DMS114 treated with DMSO at 0.1 percent for 48 hours (cell line): ENCODE measurements at regions not wholly inside any gene's neighbourhood (a gene's known extent, or its start where the extent isn't known, plus 50 kb on each side); places are given as distances from the start of the nearest gene placed in this dataset.

Source experiments
- DNase-seq: peaks from one replicate; lab custom pipeline; 2025; ENCODE audit not compliant: unreplicated experiment; lab: John Stamatoyannopoulos, UW

GRCh38 chr16:49128740-49129139 lies 152.9 kb downstream of the CBLN1 start:
- DNase-seq = no peak

DNA sequence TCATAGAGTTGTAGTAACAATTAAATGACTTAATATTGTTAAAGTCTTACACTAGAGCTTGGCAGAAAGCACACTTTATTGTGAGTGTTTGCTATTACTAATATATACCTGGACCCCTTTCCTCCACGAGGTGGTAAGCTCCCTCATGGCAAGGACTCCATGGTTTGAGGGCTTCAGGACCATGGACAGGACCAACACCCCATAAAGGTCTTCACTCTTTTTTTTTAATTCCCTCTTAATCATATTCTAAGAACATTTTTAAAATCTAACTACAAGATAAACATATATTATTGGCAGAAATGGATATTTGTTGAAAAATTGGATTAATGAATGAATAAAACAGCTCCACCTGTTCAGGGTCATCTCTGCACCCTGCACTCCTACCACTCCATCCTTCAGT lies 154.5 kb downstream of the CBLN1 start:
- DNase-seq = no peak

GRCh38 chr16:49121636-49122035 lies 160.0 kb downstream of the CBLN1 start:
- DNase-seq = no peak

DNA sequence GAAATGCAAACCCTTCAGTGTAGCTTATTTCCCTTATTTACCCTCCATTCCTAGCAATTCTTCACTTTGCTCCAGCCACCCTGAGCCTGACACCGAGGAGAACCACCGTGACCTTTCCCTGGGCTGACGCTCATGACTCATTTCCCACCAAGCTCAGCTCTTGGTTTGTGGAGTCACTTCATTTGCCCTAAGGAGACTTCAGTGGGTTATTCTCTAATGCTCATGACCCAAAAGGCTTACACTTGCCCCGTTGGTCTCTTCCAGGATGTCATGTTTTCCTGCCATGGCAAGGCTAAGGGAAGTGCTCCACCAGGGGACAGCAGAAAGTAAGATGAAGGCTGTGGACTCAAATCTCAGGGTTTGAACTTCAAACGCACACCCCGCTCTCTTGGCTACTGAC lies 161.0 kb downstream of the CBLN1 start:
- no peak for DNase-seq

DNA sequence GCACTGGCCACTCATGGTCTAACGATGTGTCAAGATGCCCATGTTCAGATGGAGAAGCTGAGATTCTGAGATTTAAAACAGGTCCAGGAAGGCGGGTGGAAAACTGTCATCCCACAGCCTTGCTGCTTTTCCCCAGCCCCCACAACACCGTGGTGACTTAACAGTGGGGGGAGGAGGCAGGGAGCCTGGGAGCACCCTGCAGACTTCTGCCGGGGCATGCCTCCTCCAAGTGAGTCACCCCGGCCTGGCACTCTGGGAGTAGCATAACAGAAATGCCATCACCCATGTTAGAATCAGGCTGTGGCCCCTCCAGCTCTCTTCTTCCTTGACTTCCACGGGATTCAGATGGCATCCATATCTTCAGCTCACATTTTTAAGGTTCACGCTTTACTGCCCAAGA lies 164.8 kb downstream of the CBLN1 start:
- DNase-seq = no peak

DNA sequence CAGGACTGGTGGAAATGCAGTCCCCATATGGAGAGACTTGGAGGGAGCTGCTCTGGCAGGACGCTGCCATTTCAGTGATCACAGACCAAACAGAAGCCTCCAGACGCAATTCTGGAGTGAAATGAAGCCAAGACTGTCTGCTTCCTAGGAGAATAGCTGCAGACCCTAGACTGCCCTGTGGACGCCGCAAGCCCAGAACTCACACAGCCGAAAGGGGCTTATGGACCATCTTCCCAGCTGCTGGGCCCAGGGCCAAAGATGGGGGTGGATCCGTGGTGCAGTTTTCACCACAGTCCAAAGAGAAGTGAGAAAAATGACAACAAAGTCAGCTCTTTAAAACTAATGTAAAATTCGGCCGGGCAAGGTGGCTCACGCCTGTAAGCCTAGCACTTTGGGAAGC lies 165.7 kb downstream of the CBLN1 start:
- no peak for DNase-seq

DNA sequence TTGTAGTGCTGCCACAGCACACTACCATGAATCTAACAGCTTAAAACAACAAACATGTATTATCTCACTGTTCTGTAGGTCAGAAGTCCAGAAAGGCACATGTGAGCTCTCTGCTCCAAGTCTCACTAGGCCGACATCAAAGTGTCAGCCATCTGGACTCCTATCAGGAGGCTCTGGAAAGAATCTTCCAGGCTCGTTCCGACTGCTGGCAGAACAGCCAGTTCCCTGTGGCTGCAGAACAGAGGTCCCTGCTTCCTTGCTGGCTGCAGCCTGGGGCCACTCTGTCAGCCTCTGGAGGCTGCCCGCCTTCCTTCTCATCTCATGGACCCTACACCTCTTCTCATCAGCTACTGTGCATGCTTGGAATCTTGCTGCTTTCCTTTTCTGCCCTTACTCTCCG lies 168.9 kb downstream of the CBLN1 start:
- DNase-seq = no peak

GRCh38 chr16:49111351-49111750 lies 170.3 kb downstream of the CBLN1 start:
- DNase-seq = no peak

DNA sequence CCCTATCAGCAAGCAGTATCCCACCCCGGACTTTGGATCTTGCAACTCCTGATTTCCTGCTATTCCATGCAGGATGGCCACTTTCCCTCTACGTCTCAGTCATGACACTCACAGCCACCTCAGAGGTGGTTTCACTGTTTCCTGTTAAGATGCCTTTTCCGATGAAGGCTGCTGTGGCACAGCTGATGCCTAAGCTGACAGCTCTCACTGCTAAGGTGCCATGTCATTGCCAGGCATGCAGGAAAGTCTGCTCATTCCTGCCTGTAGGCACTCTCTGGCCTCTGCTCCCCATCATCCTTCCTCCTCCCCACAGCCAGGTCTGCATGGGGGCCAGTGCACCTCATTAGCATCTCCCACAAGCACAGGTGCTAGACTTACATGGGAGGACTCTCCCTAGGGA lies 173.0 kb downstream of the CBLN1 start:
- DNase-seq = no peak

DNA sequence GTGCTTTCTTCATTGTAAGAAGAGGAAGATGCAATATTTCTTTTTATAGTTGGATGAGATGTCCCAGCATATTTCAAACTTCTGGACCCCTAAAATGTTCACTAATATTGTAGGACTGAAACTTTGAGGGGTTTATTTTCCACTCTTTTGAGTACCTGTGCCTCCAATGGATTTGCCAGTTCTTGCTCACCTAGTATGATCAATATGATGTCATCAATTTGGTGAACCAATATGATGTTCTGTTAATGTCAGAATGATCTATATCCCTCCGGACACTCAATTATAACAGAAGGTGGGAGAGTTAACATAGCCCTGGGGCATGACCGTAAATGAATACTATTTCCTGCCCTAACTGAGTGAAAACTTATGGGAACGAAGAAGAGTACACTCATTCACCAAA lies 178.3 kb downstream of the CBLN1 start:
- no peak for DNase-seq

- DNase-seq = no peak
Observed at GRCh38 chr16:49101997-49102396, 179.6 kb downstream of the CBLN1 start.

DNA sequence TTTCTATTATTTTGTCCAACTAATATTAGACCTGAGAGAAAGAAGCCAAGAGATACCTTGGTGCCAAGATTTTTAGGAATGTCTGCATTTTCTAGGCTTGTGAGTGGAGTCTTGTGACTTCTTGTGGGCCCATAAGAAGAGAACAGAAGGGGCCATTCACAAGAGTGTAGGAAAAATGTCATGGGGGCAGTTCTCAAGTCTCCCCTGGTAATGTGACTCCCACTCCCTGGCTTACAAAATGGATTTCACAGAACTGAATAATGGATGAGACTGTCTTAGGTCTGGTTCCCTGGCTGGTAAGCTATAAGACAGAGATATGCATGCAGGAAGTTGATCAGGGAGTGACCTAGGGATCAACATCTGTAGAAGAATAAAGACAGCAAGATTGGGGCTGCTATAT lies 181.3 kb downstream of the CBLN1 start:
- no peak for DNase-seq

- no peak for DNase-seq
Observed at GRCh38 chr16:49097964-49098363, 183.7 kb downstream of the CBLN1 start.

DNA sequence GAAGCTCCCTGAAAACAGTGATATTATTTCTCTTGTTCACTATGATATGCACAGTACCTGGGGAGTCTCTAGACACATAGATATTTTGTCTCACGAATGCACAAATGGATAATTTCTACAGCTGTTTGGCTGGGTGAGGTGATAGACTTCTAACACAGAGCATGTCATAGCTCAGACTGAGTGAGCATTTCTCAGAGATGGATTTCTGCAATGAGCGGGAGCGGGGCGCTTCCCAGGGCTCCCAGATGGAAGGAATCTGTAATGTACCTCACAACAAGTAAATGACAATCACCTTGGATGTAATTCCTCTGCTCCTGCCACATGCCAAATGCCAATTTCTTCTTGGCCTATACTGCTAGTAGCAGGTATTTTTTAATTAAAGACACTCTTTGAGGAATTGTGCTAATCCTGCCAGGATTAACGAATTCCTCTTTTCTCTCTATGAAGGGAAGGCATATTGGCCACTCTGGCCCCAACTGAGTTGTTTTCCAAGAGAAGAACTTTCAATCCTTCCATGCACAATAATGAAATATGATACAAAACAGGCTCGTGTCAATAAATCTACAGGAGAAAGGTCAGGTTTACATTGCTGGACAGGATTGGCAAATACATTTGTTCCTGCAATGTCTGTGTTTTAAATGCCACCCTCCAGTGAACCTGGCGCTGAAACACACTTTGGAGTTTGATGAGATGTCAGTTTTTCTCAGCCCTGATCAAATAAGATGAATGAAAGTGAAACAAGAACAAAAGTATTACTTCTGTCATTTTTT lies 185.3 kb downstream of the CBLN1 start:
- DNase-seq = no peak

DNA sequence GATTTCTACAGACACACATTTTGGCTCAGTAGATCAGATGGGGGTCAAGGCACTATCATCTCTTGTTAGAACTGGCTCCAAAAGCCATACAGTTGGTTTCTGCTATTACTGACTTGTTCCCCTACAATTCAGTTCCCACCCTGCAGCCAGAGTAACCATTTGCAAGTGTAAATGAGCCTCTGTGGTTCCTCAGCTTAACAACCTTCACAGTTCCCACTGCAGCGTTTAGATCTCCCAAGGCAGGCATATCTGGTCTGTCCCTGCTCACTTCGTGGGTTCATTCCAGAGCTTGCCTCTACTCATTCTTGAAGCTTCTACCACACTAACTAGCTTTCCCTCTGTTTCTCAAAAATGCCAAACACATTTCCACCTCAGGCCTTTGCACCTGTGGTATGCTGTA lies 186.1 kb downstream of the CBLN1 start:
- no peak for DNase-seq

DNA sequence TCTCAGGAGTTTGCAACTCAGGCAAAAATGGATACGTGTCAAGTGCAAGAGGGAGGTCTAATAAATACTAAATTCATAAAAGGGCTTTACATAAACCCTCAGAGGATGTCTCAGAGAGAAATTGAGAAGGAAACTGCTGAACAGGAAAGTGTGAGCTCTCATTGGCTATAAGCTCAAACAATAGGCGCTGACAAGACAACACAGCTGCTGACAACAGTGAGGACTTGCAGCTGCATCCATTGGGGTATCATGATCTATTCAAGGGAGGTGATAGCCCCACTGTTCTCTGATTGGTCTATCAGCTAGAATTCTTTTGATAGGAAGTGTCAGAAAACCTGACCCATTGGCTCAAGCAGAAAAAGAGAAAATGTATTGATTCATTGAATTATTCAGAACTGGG lies 187.2 kb downstream of the CBLN1 start:
- DNase-seq = no peak

- DNase-seq = no peak
Observed at GRCh38 chr16:49093939-49094338, 187.7 kb downstream of the CBLN1 start.

DNA sequence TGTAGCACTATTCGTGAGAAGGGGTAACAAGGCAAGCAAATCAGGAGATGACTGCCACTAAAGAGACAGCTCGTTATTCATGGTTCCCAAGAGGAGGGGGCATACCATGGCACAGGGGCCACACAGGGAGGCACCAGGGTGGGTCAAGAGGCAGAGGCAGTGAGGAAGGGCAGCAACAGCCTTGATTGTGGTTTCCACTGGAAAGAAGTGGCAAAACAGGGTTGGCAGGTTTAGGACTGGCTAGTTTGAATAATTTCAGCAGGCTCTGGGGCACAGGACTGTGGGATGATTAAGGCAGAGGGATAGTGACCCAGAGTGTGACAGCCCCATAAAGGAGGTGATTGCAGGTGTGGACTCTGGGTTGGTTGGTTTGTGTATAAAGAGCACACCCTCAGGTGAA lies 188.9 kb downstream of the CBLN1 start:
- no peak for DNase-seq

GRCh38 chr16:49089533-49089932 lies 192.1 kb downstream of the CBLN1 start:
- no peak for DNase-seq

DNA sequence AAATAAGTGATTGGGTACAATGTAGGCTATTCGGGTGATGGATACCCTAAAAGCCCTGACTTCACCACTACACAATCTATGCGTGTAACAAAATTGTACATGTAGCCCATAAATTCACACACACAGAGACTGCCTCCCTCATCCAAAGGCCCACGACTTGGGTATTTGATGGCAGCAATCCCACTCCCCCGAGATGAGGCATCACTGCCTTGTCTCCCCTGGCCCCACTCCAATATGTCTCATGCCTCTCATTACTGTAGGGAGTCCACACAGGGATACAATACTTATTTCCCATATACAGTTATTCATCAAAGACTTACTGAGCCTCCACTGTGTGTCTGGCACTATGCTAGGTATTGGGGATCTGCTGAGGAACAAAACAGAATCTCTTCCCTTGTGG lies 192.6 kb downstream of the CBLN1 start:
- DNase-seq = no peak

DNA sequence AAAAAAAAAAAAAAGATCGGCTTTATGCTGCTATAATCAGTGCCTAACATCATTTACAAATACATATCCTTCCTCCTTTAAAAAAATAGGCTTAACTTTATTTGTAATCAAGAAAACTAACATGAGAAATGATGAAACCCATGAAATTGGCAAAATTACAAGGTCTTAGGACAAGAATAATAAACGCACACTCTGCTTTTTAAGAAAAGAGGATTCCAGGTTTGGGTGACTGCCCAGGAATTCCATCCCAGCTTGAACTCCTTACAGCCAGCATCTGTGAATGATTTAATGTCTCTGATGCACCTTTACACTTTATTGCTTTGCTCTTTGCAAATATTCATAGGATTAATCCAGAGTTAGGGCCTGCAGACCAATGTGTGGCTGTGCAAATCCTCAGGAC lies 196.0 kb downstream of the CBLN1 start:
- no peak for DNase-seq

DNA sequence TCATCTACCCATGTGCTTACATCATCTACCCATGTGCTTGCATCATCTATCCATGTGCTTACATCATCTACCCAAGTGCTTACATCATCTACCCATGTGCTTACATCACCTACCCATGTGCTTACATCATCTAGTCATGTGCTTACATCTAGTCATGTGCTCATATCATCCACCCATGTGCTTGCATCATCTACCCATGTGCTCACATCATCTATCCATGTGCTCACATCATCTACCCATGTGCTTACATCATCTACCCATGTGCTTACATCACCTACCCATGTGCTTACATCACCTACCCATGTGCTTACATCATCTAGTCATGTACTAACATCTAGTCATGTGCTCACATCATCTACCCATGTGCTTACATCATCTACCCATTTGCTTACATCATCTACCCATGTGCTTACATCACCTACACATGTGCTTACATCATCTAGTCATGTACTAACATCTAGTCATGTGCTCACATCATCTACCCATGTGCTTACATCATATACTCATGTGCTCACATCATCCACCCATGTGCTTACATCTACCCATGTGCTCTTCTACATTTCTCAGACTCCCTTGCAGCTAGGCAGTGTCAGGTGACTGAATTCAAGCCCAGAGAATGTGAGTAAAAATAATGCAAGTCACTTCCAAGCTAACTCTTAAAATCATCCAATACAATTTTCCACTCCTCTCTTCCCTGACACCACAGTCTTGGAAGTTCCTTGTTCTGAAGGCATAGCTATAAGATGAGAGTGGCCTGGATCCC lies 196.8 kb downstream of the CBLN1 start:
- no peak for DNase-seq

- no peak for DNase-seq
Observed at GRCh38 chr16:49081554-49081953, 200.1 kb downstream of the CBLN1 start.
